ENCODE measurements at regions not wholly inside any gene's neighbourhood (a gene's known extent, or its start where the extent isn't known, plus 50 kb on each side); places are given as distances from the start of the nearest gene placed in this dataset.

- TF ChIP-seq ZNF462 (CRISPR knock-in tag; IDR thresholded peaks at IDR 0.05) = no peak
- no peak for TF ChIP-seq CREB1 (CRISPR knock-in tag; IDR thresholded peaks at IDR 0.05; ENCODE audit: low read depth)
- TF ChIP-seq JUNB (IDR thresholded peaks at IDR 0.05; ENCODE audit: unreplicated experiment) = no peak
- TF ChIP-seq POLR2AphosphoS5 (IDR thresholded peaks at IDR 0.05; ENCODE audit: low read depth) = no peak
- no peak for TF ChIP-seq ETS1 (IDR thresholded peaks at IDR 0.05)
- no peak for TF ChIP-seq EZH2 (IDR thresholded peaks at IDR 0.05; ENCODE audit: low read depth, unreplicated experiment)
- TF ChIP-seq NANOG (IDR thresholded peaks at IDR 0.05; ENCODE audit: borderline replicate concordance) = no peak
Measured at GRCh38 chr16:76183647-76184046, 93.6 kb upstream of the CNTNAP4 start (continued).

- H3K4me1 ChIP-seq (ENCODE audit: insufficient read depth) = peaks cover 25% of the 10 kb centered on the region
- no peaks in the 10 kb centered on the region for H3K27me3 Mint-ChIP-seq (ENCODE audit: insufficient read depth, low read depth, poor library complexity)
- peaks cover 67% of the 10 kb centered on the region for H3K9me3 Mint-ChIP-seq
- H3K4me2 ChIP-seq = no peak overlapping the region
- H3K36me3 Mint-ChIP-seq (ENCODE audit: low read depth) = peaks cover 6% of the 10 kb centered on the region; the same call in 1 of the 3 replicates
- no peak overlapping the region for H3K27ac ChIP-seq (ENCODE audit: low read depth)
- 0 out of 2 replicates have a peak, but pooled peaks cover 9% of the 10 kb centered on the region for H3K9me2 ChIP-seq (ENCODE audit: insufficient read depth)
- H2AFZ ChIP-seq = no peak overlapping the region
- no peaks in the 10 kb centered on the region for H3K27me3 ChIP-seq (ENCODE audit: insufficient read depth)
- no peaks in the 10 kb centered on the region for H4K20me1 ChIP-seq (replicated peaks; ENCODE audit: insufficient read depth)
- H3F3A ChIP-seq (replicated peaks; ENCODE audit: low read depth) = no peaks in the 10 kb centered on the region
- no peak overlapping the region for H3K4me3 Mint-ChIP-seq
- DNase-seq (ENCODE audit: low spot score) (no peak), ATAC-seq (no peak)
- H3K4me1 Mint-ChIP-seq = peaks cover 12% of the 10 kb centered on the region; the same call in 2 of the 3 replicates
- no peak overlapping the region for H3K4me3 ChIP-seq
- H3K27ac Mint-ChIP-seq = no peak overlapping the region
- H3K79me2 ChIP-seq (replicated peaks; ENCODE audit: insufficient read depth) = no peaks in the 10 kb centered on the region
- no peaks in the 10 kb centered on the region; the same call in 1 of the 2 replicates for H3K36me3 ChIP-seq (ENCODE audit: insufficient read depth)
- TF ChIP-seq EZH2 (IDR thresholded peaks at IDR 0.05; ENCODE audit: low read depth, unreplicated experiment) = no peak
- TF ChIP-seq ZNF462 (CRISPR knock-in tag; IDR thresholded peaks at IDR 0.05) = no peak
- no peak for TF ChIP-seq NANOG (IDR thresholded peaks at IDR 0.05; ENCODE audit: borderline replicate concordance)
- no peak for TF ChIP-seq CREB1 (CRISPR knock-in tag; IDR thresholded peaks at IDR 0.05; ENCODE audit: low read depth)
- no peak for TF ChIP-seq ZNF331 (CRISPR knock-in tag; IDR thresholded peaks at IDR 0.05; ENCODE audit: low read depth)
- no peak for TF ChIP-seq JUNB (IDR thresholded peaks at IDR 0.05; ENCODE audit: unreplicated experiment)
Measured at GRCh38 chr16:76190057-76190456, 87.1 kb upstream of the CNTNAP4 start.

Measured in GM23338 (cell line).